NCI-H1694 (cell line): ENCODE measurements at regions not wholly inside any gene's neighbourhood (a gene's known extent, or its start where the extent isn't known, plus 50 kb on each side); places are given as distances from the start of the nearest gene placed in this dataset.
"Not testable (repeated sequence)": the region's sequence is repeated elsewhere in the genome, so short reads cannot be mapped to it uniquely, and the experiment has no call there.

Source experiments
- DNase-seq: peaks from one replicate; lab custom pipeline; 2025; lab: John Stamatoyannopoulos, UW

DNA sequence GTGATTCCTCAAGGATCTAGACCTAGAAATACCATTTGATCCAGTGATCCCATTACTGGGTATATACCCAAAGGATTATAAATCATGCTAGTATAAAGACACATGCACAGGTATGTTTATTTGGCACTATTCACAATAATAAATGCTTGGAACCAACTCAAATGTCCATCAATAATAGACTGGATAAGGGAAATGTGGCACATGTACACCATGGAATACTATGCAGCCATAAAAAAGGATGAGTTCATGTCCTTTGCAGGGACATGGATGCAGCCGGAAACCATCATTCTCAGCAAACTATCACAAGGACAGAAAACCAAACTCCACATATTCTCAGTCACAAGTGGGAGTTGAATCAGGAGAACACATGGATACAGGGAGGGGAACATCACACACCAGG, 183.8 kb upstream of the ETV3 start:
- DNase-seq, result not testable (repeated sequence)

DNA sequence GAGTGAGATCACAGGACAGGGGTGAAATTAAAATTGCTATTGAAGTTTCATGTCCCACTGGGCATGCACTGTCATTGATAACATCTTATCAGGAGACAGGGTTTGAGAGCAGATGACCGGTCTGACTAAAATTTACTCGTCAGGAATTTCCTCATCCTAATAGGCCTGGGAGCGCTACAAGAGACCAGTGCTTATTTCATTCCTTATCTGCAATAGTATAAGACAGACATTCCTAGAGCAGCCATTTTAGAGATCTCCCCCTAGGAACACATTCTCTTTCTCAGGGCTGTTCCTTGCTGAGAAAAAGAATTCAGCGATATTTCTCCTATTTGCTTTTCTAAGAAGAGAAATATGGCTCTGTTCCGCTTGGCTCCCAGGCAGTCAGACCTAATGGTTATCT, 181.4 kb upstream of the ETV3 start:
- DNase-seq, result no peak

DNA sequence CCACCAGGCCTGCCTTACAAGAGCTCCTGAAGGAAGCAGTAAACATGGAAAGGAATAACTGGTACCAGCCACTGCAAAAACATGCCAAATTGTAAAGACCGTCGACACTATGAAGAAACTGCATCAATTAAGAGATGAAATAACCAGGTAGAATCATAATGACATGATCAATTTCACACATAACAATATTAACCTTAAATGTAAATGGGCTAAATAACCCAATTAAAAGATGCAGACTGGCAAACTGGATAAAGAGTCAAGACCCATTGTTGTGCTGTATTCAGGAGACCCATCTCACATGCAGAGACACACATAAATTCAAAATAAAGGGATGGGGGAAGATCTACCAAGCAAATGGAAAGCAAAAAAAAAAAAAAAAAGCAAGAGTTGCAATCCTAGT, 179.0 kb upstream of the ETV3 start:
- DNase-seq, result not testable (repeated sequence)

DNA sequence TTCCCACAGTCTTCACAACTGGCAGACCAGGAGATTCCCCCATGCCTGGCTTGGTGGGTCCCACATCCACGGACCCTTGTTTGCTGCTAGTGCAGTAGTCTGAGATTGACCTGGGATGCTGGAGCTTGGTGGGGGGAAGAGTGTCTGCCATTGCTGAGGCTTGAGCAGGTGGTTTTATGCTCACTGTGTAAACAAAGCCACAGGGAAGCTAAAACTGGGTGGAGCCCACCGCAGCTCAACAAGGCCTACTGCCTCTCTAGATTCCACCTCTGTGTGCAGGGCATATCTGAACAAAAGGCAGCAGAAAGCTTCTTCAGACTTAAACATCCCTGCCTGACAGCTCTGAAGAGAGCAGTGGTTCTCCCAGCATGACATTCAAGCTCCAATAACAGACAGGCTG, 177.3 kb upstream of the ETV3 start:
- no peak for DNase-seq

DNA sequence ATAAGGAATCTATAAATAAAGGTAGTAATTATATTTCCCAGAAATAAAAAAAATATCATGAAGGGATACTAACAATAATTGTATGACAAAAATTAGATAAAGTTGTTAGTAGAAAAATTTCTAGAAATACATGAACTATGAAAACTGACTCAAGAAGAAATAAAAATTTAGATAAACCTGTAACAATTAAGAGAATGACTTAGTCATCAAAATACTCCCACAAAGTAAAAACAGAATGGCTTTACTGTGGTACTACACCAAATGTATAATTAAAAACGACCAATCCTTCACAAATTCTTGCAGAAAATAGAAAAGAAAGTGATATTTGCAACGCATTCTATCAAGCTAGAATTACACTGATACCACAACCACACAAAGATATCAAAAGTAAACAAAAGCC, 176.2 kb upstream of the ETV3 start:
- DNase-seq, result no peak

DNA sequence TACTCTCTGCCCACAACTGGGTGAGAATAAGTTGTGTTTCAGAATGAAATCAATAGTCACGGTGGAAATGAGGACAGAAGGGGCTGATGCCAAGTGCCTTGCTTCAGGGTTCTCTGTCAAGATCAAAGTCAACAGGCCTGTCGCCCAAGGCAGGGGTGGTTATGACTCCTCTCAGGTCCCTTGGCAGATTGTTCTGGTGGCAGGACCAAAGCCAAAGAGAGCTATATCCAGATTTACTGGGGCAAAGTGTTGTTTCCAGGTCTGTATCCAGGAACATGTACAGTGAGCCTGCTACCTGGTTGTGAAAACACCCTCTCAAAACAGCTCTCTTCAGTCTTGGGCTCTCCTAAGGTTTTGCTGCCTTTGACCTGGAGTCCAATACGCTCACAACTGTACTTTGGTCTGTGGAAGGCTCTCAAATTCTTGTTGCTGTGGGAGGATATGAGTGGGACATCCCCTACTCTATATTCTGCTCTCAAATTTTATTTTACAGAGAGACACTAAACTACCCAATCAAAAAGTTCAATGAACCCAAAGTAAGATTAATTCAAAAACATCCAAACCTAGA, 175.1 kb upstream of the ETV3 start:
- DNase-seq, result no peak

DNA sequence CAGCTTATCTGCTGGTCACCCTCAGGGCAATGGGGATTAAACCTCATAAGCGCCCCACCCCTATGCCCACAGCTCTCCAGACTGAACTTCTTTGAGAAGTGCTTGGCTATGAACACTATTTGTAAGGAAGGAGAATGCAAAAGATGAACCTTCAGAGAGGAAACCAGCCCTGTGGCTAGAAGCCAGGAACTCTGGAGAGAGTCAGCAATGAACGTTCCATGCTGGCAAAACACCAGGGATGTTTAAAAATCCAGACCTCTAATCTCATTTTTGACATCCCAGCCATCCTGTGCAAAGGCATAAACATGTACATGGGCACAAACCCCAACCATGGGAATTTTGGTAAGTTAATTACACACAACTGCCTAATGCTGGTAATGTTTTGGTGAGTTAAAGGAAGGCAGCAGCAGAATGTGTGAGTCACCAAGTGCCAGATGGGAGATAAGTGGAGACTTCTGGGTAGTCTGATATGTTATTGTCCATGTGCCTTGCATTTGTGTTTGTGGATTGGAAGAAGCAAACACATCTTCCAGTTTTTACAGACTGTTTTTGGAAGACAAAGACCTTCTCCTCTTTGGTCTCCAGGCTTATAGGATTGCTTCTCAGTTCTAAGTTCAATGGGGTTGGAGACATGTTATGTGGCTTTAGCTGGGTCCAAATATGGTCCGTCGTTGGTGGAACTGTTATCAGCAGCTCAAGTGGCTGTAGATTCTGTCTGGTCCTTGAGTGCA, 174.1 kb upstream of the ETV3 start:
- DNase-seq, result no peak

DNA sequence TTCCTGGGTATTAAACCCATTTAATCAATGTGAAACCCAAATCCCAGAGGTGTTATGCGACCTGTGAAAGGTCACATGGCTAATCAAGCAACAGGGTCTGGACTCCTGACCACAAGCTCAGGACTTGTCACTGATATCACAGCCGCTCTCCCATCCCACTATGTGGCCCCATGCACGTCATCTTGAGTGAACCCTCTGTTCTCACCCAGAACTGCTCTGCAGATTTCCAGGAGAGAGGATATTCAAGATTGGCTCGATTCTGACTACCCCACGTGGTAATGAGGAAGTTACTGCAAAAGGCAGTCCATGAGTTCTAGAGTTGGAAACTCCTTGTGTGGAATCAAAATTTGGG, 173.5 kb upstream of the ETV3 start:
- DNase-seq, result no peak

DNA sequence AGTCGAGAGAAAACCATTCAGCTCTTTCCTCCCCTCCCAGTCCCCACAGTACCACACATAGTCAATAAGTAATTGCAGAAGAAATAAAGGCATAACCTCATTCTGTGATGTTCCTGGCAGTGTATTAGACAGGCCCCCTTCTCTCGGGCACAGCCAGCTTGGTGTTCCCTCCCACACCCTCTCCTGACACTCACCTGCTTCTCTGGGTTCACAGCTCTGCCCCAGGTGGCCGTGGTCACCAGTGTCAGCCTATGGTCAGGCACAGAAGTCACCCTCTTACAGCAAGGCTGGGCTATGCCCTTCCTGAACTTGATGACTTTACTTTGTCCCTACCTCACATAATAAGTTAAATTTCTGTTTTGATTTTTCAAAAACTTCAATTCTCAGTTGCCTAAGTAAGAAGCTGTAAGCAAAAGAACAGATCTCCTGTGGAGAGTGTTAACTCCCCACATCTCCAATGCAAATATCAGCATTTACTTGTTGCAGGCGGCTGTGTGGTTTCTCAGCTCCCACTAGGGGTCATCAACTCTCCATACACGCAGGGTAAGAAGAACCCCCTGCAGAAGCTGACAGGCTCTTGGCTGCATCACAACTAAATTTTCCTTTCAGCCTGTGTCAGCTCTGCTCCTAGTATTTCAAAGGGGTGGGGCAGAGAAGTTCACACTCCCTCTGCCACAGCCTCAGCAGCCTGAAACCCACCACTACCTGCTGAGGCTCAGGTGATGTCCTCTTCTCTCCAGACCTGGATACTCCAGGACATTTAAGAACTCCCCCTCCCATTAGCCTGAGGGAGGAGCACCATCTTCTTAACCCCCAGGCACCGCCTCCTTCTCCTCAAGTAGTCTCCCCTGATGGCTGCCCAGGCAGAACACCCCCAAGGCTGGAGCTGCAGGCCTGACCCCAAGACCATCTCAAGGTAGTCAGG, 172.9 kb upstream of the ETV3 start:
- DNase-seq, result not testable (repeated sequence)

DNA sequence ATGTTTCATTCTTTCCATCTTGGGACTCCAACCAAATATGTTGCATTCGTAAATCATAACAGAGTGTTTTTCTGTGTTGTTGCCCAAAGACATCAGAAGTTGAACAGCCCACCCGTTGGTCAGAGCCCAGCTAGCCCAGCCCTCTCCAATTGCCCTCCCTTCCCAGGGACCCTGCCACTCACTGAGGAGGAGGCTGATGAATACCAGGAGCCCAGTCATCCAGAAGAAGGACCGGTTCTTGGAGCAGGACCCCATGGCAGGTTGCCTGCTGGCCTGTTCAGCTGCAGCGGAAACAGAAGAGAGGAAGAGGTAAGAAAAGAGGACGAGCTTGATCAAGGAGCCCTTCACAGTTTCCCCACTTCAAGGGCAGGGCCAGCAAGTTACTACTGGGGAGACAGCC, 172.2 kb upstream of the ETV3 start:
- DNase-seq, result no peak

DNA sequence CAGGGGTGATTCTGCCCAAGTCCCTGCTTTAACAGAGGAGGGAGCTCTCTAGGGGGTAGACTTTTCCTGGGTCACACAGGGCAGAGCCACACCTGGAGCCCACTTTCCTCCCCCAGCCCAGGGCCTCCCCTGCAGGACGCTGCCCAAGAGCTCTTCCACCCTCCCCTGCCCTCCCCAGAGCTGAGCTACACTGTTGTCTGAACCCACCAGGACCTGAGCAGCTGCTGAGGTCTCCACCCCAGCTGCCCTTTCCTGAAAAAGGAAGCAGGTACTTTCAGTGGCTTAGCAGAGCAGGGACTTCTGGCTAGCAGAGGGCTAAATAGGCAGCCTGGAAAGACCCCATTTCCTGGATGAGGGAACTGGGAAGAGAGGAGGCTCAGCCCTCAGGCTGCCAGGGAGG, 169.3 kb upstream of the ETV3 start:
- no peak for DNase-seq

DNA sequence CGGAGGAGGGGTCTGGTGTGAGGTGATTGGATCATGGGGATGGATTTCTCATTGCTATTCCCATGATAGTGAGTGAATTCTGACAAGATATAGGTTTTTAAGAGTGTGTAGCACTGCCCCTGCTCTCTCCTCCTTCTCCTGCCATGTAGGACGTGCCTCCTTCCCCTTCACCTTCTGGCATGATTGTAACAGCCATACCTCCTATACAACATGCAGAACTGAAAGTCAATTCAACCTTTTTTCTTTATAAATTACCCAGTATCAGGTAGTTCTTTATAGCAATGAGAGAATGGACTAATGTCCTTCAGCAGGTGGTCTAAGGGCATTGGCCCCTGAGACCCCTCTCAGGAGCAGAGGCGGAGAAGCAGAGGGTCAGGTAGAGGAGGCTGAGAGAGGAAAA, 168.7 kb upstream of the ETV3 start:
- no peak for DNase-seq

DNA sequence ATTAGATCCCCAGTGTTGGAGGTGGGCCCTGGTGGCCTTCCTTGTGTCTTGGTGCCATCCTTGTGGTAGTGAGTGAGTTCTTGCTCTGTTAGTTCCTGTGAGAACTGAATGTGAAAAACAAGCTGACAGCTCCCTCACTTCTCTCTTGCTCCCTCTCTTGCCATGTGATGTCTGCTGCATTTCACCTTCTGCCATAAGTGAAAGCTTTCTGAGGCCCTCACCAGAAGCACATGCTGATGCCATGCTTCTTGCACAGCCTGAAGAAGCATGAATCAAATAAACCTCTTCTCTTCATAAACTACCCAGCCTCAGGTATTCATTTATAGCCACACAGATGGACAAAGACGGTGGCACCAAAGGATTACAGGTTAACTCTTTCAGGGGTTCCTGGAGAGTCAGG, 166.1 kb upstream of the ETV3 start:
- no peak for DNase-seq

DNA sequence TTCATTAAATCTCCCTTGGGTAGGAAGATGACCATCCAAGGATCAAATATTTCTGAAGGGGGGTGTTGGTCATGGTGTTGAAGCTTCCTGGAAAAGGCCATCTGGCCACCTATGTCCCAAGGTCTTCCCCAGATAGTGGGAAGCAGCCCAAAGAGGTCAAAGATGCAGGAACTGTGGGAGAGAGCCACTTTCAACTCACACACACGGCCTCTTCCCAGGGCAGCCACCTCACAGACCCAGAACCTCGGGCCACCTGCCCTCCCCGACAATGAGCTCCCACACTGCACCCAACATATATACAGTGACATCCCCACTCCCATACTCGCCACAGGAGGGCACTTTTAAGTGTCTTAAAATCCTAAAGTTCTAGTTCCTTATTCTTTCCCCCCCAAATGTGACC, 164.5 kb upstream of the ETV3 start:
- DNase-seq, result no peak

DNA sequence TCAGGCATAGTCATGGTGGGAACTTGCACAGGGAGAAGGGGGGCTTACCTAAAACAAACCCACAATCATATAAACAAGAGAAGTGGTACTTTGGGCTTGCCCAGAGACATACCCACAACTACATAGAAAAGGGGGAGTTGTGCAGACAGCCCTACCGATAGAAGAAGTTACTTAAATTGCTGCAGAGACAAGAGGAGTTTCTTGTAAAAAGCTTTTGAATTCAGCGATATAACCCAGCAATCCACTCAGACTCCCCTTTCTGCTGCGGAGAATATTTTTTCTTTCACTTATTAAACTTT, 164.0 kb upstream of the ETV3 start:
- DNase-seq, result no peak

DNA sequence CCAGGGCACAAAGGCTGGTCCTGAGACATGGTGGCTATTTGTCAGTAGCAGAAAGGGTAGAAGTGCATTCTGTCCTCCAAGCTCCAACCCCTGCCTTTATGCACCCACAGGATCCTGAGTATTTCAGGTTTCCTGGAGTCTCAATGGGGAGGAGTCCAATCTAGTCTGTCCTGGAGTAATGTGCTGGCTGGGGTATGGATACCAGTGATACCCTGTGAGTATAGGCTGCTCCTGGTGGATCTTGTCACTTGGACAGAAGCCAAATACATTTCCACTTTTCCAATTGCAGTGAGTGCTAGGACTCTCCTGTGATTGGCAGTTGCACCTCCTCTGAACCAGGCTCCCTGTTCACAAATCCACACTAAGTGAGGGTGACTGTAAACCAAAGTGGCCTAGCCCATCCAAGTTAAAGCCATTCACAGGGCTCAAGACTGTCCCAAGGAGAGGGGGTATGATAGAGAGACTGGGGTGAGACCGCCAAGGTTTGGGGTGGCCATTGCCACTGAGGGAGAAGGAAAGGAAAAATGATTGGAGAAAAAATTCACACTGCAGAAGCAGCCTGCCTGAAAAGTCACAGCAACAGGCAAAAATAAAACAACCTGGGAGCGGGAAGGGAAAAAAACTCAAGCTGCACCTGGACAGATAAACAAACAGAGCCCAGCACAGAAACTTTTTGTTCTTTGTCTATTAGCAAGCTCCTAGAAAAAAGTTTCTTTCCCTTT, 163.4 kb upstream of the ETV3 start:
- no peak for DNase-seq

DNA sequence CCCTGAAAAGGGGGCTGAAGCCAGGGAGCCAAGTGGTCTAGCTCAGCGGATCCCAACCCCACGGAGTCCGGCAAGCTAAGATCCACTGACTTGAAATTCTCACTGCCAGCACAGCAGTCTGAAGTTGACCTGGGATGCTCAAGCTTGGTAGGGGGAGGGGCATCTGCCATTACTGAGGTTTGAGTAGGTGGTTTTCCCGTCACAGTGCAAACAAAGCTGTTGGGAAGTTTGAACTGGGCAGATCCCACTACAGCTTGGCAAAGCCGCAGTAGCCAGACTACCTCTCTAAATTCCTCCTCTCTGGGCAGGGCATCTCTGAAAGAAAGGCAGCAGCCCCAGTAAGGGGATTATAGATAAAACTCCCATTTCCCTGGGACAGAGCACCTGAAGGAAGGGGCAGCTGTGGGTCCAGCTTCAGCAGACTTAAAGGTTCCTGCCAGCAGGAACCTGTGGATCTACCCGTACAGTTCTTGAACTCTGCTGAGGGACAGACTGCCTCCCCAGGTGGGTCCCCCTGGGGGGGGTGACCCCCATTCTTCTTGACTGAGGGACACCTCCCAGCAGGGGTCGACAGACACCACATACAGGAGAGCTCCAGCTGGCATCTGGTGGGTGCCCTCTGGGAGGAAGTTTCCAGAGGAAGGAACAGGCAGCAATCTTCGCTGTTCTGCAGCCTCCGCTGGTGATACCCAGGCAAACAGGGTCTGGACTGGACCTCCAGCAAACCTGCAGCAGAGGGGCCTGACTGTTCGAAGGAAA, 156.4 kb upstream of the ETV3 start:
- DNase-seq, result not testable (repeated sequence)

DNA sequence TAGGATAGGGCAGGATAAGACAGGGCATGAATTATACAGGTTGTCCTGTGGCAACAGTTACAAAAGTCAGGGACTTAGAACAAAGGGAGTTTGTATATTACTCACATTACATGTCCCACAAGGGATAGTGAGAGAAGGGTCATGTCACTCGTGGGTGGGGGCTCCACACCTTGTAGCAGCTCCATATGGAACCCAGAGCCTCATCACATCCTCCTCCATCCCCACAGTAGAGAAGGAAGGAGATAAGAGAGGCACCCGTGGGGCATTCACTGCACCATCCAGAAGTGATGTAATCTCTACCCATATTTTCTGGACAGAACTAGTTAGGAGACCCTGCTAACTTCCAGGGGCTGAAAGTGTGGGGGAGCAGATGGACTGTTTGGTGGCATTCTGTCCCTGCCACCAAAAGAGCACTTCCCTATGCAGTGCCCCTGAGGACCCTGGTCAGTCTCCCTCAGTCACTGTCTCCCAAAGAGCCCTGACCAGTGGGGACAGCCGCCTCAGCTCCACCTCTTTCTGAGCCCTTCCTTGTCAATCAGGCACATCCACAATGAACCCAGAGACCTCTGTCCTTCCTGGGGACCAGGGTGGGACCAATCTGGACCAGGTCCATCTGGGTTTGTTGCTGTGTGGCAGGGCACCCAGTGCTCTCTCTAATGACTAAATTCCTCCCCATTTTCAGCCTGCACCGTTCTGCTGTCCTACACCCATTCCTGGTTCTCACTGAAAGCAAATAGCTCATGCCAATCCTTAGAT, 154.8 kb upstream of the ETV3 start:
- no peak for DNase-seq

DNA sequence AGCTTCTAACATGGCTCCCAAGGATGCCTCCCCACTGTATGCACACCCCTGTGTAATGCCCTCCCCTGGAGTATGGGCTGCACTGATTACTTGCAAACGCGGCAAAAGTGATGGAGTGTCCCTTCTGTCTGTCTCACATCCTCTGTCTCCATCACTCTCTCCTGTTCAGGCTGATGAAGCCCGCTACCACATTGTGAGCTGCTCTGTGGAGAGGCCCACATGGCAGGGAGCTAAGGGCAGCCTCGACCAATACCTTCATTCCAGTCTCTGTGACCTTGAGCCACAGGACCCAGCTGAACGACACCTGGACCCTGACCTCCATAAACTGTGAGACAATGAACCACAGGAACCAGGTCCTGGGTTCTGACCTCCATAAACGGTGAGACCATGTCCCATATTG, 154.1 kb upstream of the ETV3 start:
- no peak for DNase-seq

DNA sequence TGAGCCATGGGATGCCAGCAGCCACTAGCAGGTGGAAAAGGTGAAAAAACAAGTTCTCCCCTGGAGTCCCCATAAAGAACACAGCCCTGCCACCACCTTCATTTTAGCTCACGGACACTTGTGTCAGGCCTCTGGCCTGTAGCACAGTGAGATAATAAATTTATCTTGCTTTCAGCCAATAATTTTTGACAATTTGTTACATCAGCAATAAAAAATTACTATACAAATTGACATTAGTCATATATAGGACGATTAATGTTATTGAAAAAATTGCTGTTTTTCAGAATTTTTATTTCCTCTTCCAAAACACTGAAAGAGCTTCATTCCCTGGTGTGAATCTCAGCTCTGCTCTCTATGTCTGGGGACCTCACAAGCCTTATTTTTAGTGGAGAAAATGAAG, 152.9 kb upstream of the ETV3 start:
- DNase-seq, result no peak

DNA sequence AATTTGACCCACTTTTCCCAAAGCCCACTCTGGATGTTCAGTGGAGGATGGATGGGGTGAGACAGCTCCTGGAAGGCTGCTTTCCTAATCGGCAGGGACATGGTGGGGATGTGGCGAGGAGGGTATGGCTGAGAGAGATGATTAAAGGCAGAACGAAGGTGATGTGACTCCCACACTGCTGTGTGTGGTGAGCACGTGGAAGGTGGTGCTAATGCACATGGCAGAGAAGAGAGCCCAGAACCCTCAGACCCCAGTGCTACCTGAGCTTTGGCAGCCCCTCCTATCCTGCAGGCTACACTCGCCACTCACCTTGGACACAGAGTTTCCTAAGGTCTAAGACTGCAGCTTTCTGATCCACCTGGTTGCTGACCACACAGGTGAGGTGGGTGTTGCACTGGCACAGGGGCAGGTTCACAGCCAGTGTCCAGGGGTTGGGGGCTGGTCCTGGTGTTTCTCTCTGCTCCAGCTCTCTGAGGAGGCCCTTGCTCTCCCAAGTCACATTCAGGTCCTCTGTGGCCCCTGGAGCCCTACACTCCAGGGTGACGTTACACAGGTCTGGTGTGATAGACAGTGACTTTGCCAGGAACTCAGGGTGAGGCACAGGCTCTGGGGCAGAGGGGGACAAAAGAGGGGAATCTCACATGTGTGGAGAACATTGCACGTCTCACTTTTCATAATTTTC, 151.4 kb upstream of the ETV3 start:
- DNase-seq, result no peak
